ENCODE measurements at regions not wholly inside any gene's neighbourhood (a gene's known extent, or its start where the extent isn't known, plus 50 kb on each side); places are given as distances from the start of the nearest gene placed in this dataset.

GRCh38 chr12:13387101-13387500 is 190.6 kb downstream of the EMP1 start:
- DNase-seq (ENCODE audit: low read depth, low spot score) (no peak), ATAC-seq (no peak)
- Histone ChIP-seq H3K4me2 (ENCODE audit: low read length) (no peak overlapping the region), H3K9me2 (ENCODE audit: insufficient read depth) (no peaks in the 10 kb centered on the region), H3K36me3 (ENCODE audit: control insufficient read depth in 1 of 2, insufficient read depth in 2 of 2, low read length in 2 of 2) (no peaks in the 10 kb centered on the region), H2AFZ (ENCODE audit: low read depth, low read length, poor library complexity, severe bottlenecking) (no peak overlapping the region), H3K79me2 (ENCODE audit: insufficient read depth, low read length) (no peaks in the 10 kb centered on the region), H3K4me3 (replicated peaks in 1 of 2; ENCODE audit: low read depth in 1 of 2, low read length in 2 of 2) (no peak overlapping the region), H3K27ac (ENCODE audit: low read depth, low read length) (no peak overlapping the region), H3K9me3 (ENCODE audit: control insufficient read depth in 1 of 2, insufficient read depth in 1 of 2, low read depth in 1 of 2, low read length in 2 of 2) (no peaks in the 10 kb centered on the region), H3K9ac (ENCODE audit: low read length) (no peak overlapping the region), H3K27me3 (ENCODE audit: insufficient read depth, low read length) (no peaks in the 10 kb centered on the region), H4K20me1 (ENCODE audit: insufficient read depth) (no peaks in the 10 kb centered on the region), H3K4me1 (ENCODE audit: control insufficient read depth in 1 of 2, insufficient read depth in 2 of 2, low read length in 2 of 2) (peaks cover 22 to 24% of the 10 kb centered on the region in 2 experiments)
- ChIA-PET RAD21 (ENCODE audit: low non-redundant PET in 1 of 2, low total read pairs in 2 of 2, uncharacterized antibody in 2 of 2, unreplicated experiment in 2 of 2) (no interaction called here), POLR2A (no interaction called here), CTCF (interaction anchor here (2.1 kb wide), 1 partner anchor 25 kb away, joined by 8 read pairs; no protein-coding TSS in a partner anchor)
- TF ChIP-seq TCF7L2 (IDR thresholded peaks at IDR 0.05; ENCODE audit: borderline replicate concordance, extremely low read depth, insufficient read depth, insufficient read length) (no peak), POLR2AphosphoS5 (IDR thresholded peaks at IDR 0.05; ENCODE audit: low read depth, low read length) (no peak), EZH2phosphoT487 (IDR thresholded peaks at IDR 0.05; ENCODE audit: borderline replicate concordance) (no peak)
- TF ChIP-seq, protein P1, sequence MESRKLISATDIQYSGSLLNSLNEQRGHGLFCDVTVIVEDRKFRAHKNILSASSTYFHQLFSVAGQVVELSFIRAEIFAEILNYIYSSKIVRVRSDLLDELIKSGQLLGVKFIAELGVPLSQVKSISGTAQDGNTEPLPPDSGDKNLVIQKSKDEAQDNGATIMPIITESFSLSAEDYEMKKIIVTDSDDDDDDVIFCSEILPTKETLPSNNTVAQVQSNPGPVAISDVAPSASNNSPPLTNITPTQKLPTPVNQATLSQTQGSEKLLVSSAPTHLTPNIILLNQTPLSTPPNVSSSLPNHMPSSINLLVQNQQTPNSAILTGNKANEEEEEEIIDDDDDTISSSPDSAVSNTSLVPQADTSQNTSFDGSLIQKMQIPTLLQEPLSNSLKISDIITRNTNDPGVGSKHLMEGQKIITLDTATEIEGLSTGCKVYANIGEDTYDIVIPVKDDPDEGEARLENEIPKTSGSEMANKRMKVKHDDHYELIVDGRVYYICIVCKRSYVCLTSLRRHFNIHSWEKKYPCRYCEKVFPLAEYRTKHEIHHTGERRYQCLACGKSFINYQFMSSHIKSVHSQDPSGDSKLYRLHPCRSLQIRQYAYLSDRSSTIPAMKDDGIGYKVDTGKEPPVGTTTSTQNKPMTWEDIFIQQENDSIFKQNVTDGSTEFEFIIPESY (IDR thresholded peaks at IDR 0.05; ENCODE audit: extremely low read depth, insufficient replicate concordance, low read length) = no peak
- intact Hi-C loops (cut with micrococcal nuclease) = no loop called here
- no TSS peak for BruUV-seq (replicated peaks)

DNA sequence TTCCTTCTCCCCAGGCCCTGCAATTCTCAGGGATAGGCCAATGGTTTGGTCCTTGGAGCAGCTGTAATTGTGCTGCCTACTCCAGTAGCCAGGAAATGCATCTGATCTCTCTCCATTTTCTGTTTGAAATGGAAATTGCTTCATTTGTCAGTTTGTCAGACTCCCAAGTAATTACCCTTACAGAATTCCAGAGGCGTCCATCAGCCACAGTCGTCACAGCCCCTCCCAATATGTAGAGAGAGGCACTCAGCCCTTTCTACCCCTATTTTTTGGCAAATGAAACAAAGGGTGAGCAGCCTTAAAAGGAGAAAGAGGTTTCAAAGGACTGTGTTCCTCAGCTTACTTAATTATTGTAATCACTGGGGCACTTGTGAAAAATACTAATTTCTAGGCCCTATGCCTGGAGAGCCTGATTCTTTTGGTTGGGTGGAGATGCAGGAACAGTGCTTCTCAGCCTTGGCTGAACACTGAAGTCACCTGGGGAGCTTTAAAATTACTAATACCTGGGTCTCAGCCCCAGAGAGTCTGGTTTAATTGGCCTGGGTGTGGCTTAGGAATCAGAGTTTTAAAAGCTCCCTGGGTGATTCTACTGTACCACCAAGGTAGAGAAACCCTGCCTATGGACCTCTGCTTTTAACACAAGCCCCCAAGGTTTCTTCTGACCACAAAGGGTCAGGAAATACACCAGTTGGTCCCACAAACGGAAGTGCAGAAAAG is 190.0 kb downstream of the EMP1 start:
- RAD21 ChIA-PET (ENCODE audit: low non-redundant PET in 1 of 2, low total read pairs in 2 of 2, uncharacterized antibody in 2 of 2, unreplicated experiment in 2 of 2) = no interaction called here
- H3K79me2 ChIP-seq (ENCODE audit: insufficient read depth, low read length) = no peaks in the 10 kb centered on the region
- intact Hi-C loops (cut with micrococcal nuclease) = no loop called here
- H2AFZ ChIP-seq (ENCODE audit: low read depth, low read length, poor library complexity, severe bottlenecking) = no peak overlapping the region
- no peaks in the 10 kb centered on the region for H3K27me3 ChIP-seq (ENCODE audit: insufficient read depth, low read length)
- H3K4me1 ChIP-seq (ENCODE audit: control insufficient read depth in 1 of 2, insufficient read depth in 2 of 2, low read length in 2 of 2) = peaks cover 22 to 24% of the 10 kb centered on the region in 2 experiments
- no TSS peak for BruUV-seq (replicated peaks)
- H3K9ac ChIP-seq (ENCODE audit: low read length) = no peak overlapping the region
- H3K9me3 ChIP-seq (ENCODE audit: control insufficient read depth in 1 of 2, insufficient read depth in 1 of 2, low read depth in 1 of 2, low read length in 2 of 2) = no peaks in the 10 kb centered on the region
- CTCF ChIA-PET = interaction anchor here (2.1 kb wide), 1 partner anchor 24 kb away, joined by 8 read pairs; no protein-coding TSS in a partner anchor
- DNase-seq (ENCODE audit: low read depth, low spot score) (no peak), ATAC-seq (no peak)
- no peak overlapping the region for H3K27ac ChIP-seq (ENCODE audit: low read depth, low read length)
- H3K4me3 ChIP-seq (replicated peaks in 1 of 2; ENCODE audit: low read depth in 1 of 2, low read length in 2 of 2) = no peak overlapping the region
- POLR2A ChIA-PET = no interaction called here
- H4K20me1 ChIP-seq (ENCODE audit: insufficient read depth) = no peaks in the 10 kb centered on the region
- no peaks in the 10 kb centered on the region for H3K36me3 ChIP-seq (ENCODE audit: control insufficient read depth in 1 of 2, insufficient read depth in 2 of 2, low read length in 2 of 2)
- no peak for TF ChIP-seq POLR2AphosphoS5 (IDR thresholded peaks at IDR 0.05; ENCODE audit: low read depth, low read length)
- TF ChIP-seq SIN3A (IDR thresholded peaks at IDR 0.05; ENCODE audit: low read depth) = no peak
- TF ChIP-seq TCF7L2 (IDR thresholded peaks at IDR 0.05; ENCODE audit: borderline replicate concordance, extremely low read depth, insufficient read depth, insufficient read length) = no peak
- no peak overlapping the region for H3K4me2 ChIP-seq (ENCODE audit: low read length)
- no peaks in the 10 kb centered on the region for H3K9me2 ChIP-seq (ENCODE audit: insufficient read depth)

Measured in HCT116 (cell line).